ENCODE measurements at regions not wholly inside any gene's neighbourhood (a gene's known extent, or its start where the extent isn't known, plus 50 kb on each side); places are given as distances from the start of the nearest gene placed in this dataset.
A peak's percentile ranks its signal among the peaks of the same experiment; 100 is the strongest.

GRCh38 chr7:142440219-142440905, 182.5 kb upstream of the PRSS58 start:
- Histone ChIP-seq H3K27me3 (no peaks in the 10 kb centered on the region), H3K36me3 (no peaks in the 10 kb centered on the region), H3K27ac (no peak overlapping the region), H3K4me3 (no peak overlapping the region), H3K9me3 (no peaks in the 10 kb centered on the region), H3K4me1 (no peaks in the 10 kb centered on the region)
- DNase-seq (ENCODE audit: low spot score): no peak
- TF ChIP-seq, protein P1, sequence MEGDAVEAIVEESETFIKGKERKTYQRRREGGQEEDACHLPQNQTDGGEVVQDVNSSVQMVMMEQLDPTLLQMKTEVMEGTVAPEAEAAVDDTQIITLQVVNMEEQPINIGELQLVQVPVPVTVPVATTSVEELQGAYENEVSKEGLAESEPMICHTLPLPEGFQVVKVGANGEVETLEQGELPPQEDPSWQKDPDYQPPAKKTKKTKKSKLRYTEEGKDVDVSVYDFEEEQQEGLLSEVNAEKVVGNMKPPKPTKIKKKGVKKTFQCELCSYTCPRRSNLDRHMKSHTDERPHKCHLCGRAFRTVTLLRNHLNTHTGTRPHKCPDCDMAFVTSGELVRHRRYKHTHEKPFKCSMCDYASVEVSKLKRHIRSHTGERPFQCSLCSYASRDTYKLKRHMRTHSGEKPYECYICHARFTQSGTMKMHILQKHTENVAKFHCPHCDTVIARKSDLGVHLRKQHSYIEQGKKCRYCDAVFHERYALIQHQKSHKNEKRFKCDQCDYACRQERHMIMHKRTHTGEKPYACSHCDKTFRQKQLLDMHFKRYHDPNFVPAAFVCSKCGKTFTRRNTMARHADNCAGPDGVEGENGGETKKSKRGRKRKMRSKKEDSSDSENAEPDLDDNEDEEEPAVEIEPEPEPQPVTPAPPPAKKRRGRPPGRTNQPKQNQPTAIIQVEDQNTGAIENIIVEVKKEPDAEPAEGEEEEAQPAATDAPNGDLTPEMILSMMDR (IDR thresholded peaks at IDR 0.05): no peak

- no peak for DNase-seq (ENCODE audit: low spot score)
- H3K4me1 ChIP-seq: no peaks in the 10 kb centered on the region
- no peaks in the 10 kb centered on the region for H3K27me3 ChIP-seq
- H3K36me3 ChIP-seq: no peaks in the 10 kb centered on the region
- no peak overlapping the region for H3K4me3 ChIP-seq
- H3K9me3 ChIP-seq: no peaks in the 10 kb centered on the region
- TF ChIP-seq, protein P1 (IDR thresholded peaks at IDR 0.05): no peak
- H3K27ac ChIP-seq: no peak overlapping the region
Observed at GRCh38 chr7:142439739-142440138, 181.9 kb upstream of the PRSS58 start.

DNA sequence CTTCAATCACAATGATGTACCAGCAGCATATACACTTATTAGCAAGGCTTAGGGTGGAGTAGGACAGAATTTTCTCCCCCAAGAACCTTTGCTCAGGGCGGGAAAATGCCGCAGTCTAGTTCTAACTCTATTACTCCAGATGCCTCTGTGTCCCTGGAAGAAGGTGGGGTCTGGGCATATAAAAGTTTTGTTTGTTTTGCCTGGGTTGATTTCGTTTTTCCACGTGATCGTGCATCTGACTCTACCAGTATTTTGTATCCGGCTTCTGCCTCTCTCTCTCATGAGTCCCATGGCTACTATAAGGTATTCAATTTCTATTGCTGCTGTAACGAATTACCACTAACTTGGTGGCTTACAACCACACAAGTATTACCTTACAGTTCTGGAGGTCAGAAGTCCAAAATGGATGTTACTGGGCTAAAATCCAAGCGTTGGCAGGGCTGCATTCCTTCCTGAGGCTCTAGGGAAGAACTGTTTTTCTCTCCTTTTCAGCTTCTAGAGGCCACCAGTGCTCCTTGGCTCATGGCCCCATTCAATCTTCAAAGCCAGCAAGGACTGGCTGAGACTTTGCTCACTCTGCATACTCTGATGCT, 181.2 kb upstream of the PRSS58 start:
- TF ChIP-seq, protein P1 (IDR thresholded peaks at IDR 0.05): no peak
- no peak overlapping the region for H3K27ac ChIP-seq
- no peak overlapping the region for H3K4me3 ChIP-seq
- DNase-seq (ENCODE audit: low spot score): no peak
- H3K27me3 ChIP-seq: no peaks in the 10 kb centered on the region
- H3K4me1 ChIP-seq: no peaks in the 10 kb centered on the region
- H3K36me3 ChIP-seq: no peaks in the 10 kb centered on the region
- no peaks in the 10 kb centered on the region for H3K9me3 ChIP-seq

- no peak for DNase-seq (ENCODE audit: low spot score)
- Histone ChIP-seq H3K4me3 (no peak overlapping the region), H3K4me1 (no peaks in the 10 kb centered on the region), H3K27ac (no peak overlapping the region), H3K36me3 (no peaks in the 10 kb centered on the region), H3K9me3 (no peaks in the 10 kb centered on the region), H3K27me3 (no peaks in the 10 kb centered on the region)
- TF ChIP-seq, protein P1 (IDR thresholded peaks at IDR 0.05): peak in 1 of 2 donors; percentile 41
Observed at GRCh38 chr7:142438235-142438922, 180.5 kb upstream of the PRSS58 start.

DNA sequence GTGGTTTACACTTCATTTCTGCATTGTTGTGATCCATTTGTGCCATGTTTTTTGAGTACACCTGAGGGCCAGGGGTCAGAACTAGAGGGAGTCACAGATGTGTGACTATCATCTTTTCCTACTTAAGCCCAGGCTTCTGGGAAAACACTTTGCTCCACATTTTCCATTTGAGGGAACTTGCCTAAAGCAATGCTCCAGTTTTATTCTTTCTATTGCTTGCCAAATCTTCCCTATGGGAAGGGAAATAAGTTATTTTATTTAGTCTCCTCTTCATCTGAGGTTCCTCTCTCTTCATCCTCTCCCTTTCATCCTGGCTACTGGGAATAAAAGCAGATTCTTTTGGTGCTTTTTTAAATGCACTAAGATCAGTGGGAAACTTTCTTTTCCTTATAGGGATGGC, 179.9 kb upstream of the PRSS58 start:
- TF ChIP-seq, protein P1 (IDR thresholded peaks at IDR 0.05): no peak
- no peak for DNase-seq (ENCODE audit: low spot score)
- no peaks in the 10 kb centered on the region for H3K27me3 ChIP-seq
- no peak overlapping the region for H3K27ac ChIP-seq
- H3K4me3 ChIP-seq: no peak overlapping the region
- no peaks in the 10 kb centered on the region for H3K9me3 ChIP-seq
- no peaks in the 10 kb centered on the region for H3K4me1 ChIP-seq
- no peaks in the 10 kb centered on the region for H3K36me3 ChIP-seq

Data from right atrium auricular region (tissue), 2 donors.